ENCODE measurements at regions not wholly inside any gene's neighbourhood (a gene's known extent, or its start where the extent isn't known, plus 50 kb on each side); places are given as distances from the start of the nearest gene placed in this dataset.
"Not testable (repeated sequence)": the region's sequence is repeated elsewhere in the genome, so short reads cannot be mapped to it uniquely, and the experiment has no call there.

- TF ChIP-seq EZH2 (IDR thresholded peaks at IDR 0.05; ENCODE audit: borderline replicate concordance, low read depth, low read length, severe bottlenecking); CTCF (IDR thresholded peaks at IDR 0.05; ENCODE audit: borderline replicate concordance, extremely low read depth, low read length, poor library complexity, severe bottlenecking): not testable (repeated sequence)
Measured at GRCh38 chrX:71838092-71838491, 72.6 kb upstream of the NHSL2 start.

All from DND-41 (cell line).